NCI-H2227 (cell line): ENCODE measurements at regions not wholly inside any gene's neighbourhood (a gene's known extent, or its start where the extent isn't known, plus 50 kb on each side); places are given as distances from the start of the nearest gene placed in this dataset.
"Not testable (repeated sequence)": the region's sequence is repeated elsewhere in the genome, so short reads cannot be mapped to it uniquely, and the experiment has no call there.

Experiments used
- DNase-seq: peaks from one replicate; lab custom pipeline; 2025; ENCODE audit not compliant: unreplicated experiment; lab: John Stamatoyannopoulos, UW

GRCh38 chr4:66331761-66332160 lies 661.5 kb upstream of the EPHA5 start:
- DNase-seq, result no peak

GRCh38 chr4:66330125-66330524 lies 659.8 kb upstream of the EPHA5 start:
- DNase-seq, result no peak

- DNase-seq, result no peak
These were observed 658.7 kb upstream of the EPHA5 start for GRCh38 chr4:66328803-66329574.

GRCh38 chr4:66307641-66308438 lies 637.6 kb upstream of the EPHA5 start:
- no peak for DNase-seq

GRCh38 chr4:66300336-66300934 lies 630.1 kb upstream of the EPHA5 start:
- DNase-seq, result no peak

- DNase-seq, result no peak
These were observed 628.3 kb upstream of the EPHA5 start for GRCh38 chr4:66298569-66298968.

GRCh38 chr4:66297703-66298102 lies 627.4 kb upstream of the EPHA5 start:
- DNase-seq, result no peak

GRCh38 chr4:66294638-66295037 lies 624.3 kb upstream of the EPHA5 start:
- no peak for DNase-seq

- DNase-seq, result no peak
These were observed 614.7 kb upstream of the EPHA5 start for GRCh38 chr4:66284991-66285451.

GRCh38 chr4:66279084-66279483 lies 608.8 kb upstream of the EPHA5 start:
- no peak for DNase-seq

GRCh38 chr4:66275411-66276038 lies 605.2 kb upstream of the EPHA5 start:
- DNase-seq, result no peak

- DNase-seq, result no peak
These were observed 602.8 kb upstream of the EPHA5 start for GRCh38 chr4:66273110-66273509.

GRCh38 chr4:66270356-66270755 lies 600.1 kb upstream of the EPHA5 start:
- not testable (repeated sequence) for DNase-seq

GRCh38 chr4:66266554-66266953 lies 596.3 kb upstream of the EPHA5 start:
- not testable (repeated sequence) for DNase-seq

- DNase-seq, result no peak
These were observed 595.7 kb upstream of the EPHA5 start for GRCh38 chr4:66266035-66266434.

- no peak for DNase-seq
These were observed 582.0 kb upstream of the EPHA5 start for GRCh38 chr4:66252291-66252690.

GRCh38 chr4:66246643-66247042 lies 576.4 kb upstream of the EPHA5 start:
- DNase-seq, result no peak

GRCh38 chr4:66235876-66236275 lies 565.6 kb upstream of the EPHA5 start:
- no peak for DNase-seq

- DNase-seq, result no peak
These were observed 559.6 kb upstream of the EPHA5 start for GRCh38 chr4:66229885-66230284.

- no peak for DNase-seq
These were observed 555.2 kb upstream of the EPHA5 start for GRCh38 chr4:66225539-66225938.

- no peak for DNase-seq
These were observed 552.9 kb upstream of the EPHA5 start for GRCh38 chr4:66223068-66223703.
